Bronchial epithelial cell (primary cell): ENCODE measurements at regions not wholly inside any gene's neighbourhood (a gene's known extent, or its start where the extent isn't known, plus 50 kb on each side); places are given as distances from the start of the nearest gene placed in this dataset.
A peak's percentile ranks its signal among the peaks of the same experiment; 100 is the strongest.

ENCODE experiments used
- DNase-seq: peaks from one replicate; pipeline ENCODE4 v3.0.0-alpha.2; 2010; ENCODE audit warnings: low read depth
- FAIRE-seq: peaks from 2 replicates; lab custom pipeline; 2011; peaks lifted over from hg19 to GRCh38; lab: Jason Lieb, UNC
- H3K27me3 ChIP-seq: 2 replicates; pipeline ENCODE4 v1.5.1; 2011; ENCODE audit warnings: low read length; ENCODE audit not compliant: control insufficient read depth, insufficient read depth
- H3K36me3 ChIP-seq: 2 replicates; pipeline ENCODE4 v1.5.1; 2011; ENCODE audit warnings: low read length; ENCODE audit not compliant: control insufficient read depth, insufficient read depth
- H3K4me3 ChIP-seq: 2 replicates; pipeline ENCODE4 v1.5.1; 2011; ENCODE audit warnings: mild to moderate bottlenecking, low read depth, low read length, control low read depth
- TF ChIP-seq, protein P1 (sequence below): IDR thresholded peaks from 2 replicates; pipeline ENCODE4 v1.5.1; 2011; ENCODE audit warnings: mild to moderate bottlenecking, moderate library complexity, low read length, control low read depth, inconsistent platforms; ENCODE audit not compliant: insufficient read depth, severe bottlenecking

DNA sequence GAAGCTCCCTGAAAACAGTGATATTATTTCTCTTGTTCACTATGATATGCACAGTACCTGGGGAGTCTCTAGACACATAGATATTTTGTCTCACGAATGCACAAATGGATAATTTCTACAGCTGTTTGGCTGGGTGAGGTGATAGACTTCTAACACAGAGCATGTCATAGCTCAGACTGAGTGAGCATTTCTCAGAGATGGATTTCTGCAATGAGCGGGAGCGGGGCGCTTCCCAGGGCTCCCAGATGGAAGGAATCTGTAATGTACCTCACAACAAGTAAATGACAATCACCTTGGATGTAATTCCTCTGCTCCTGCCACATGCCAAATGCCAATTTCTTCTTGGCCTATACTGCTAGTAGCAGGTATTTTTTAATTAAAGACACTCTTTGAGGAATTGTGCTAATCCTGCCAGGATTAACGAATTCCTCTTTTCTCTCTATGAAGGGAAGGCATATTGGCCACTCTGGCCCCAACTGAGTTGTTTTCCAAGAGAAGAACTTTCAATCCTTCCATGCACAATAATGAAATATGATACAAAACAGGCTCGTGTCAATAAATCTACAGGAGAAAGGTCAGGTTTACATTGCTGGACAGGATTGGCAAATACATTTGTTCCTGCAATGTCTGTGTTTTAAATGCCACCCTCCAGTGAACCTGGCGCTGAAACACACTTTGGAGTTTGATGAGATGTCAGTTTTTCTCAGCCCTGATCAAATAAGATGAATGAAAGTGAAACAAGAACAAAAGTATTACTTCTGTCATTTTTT is 185.3 kb downstream of the CBLN1 start:
- TF ChIP-seq, protein P1, sequence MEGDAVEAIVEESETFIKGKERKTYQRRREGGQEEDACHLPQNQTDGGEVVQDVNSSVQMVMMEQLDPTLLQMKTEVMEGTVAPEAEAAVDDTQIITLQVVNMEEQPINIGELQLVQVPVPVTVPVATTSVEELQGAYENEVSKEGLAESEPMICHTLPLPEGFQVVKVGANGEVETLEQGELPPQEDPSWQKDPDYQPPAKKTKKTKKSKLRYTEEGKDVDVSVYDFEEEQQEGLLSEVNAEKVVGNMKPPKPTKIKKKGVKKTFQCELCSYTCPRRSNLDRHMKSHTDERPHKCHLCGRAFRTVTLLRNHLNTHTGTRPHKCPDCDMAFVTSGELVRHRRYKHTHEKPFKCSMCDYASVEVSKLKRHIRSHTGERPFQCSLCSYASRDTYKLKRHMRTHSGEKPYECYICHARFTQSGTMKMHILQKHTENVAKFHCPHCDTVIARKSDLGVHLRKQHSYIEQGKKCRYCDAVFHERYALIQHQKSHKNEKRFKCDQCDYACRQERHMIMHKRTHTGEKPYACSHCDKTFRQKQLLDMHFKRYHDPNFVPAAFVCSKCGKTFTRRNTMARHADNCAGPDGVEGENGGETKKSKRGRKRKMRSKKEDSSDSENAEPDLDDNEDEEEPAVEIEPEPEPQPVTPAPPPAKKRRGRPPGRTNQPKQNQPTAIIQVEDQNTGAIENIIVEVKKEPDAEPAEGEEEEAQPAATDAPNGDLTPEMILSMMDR, result no peak
- no peak overlapping the region for H3K4me3 ChIP-seq
- H3K27me3 ChIP-seq, result no peaks in the 10 kb centered on the region
- no peak for FAIRE-seq
- DNase-seq, result no peak
- no peaks in the 10 kb centered on the region for H3K36me3 ChIP-seq

GRCh38 chr16:49095539-49095938 is 186.1 kb downstream of the CBLN1 start:
- TF ChIP-seq, protein P1, result no peak
- Histone ChIP-seq H3K4me3 (no peak overlapping the region), H3K27me3 (no peaks in the 10 kb centered on the region), H3K36me3 (no peaks in the 10 kb centered on the region)
- DNase-seq (no peak), FAIRE-seq (no peak)

- FAIRE-seq (no peak), DNase-seq (no peak)
- H3K36me3 ChIP-seq, result no peaks in the 10 kb centered on the region
- H3K4me3 ChIP-seq, result no peak overlapping the region
- TF ChIP-seq, protein P1, result no peak
- H3K27me3 ChIP-seq, result no peaks in the 10 kb centered on the region
These were observed 187.2 kb downstream of the CBLN1 start for GRCh38 chr16:49094471-49094870.

GRCh38 chr16:49093939-49094338 is 187.7 kb downstream of the CBLN1 start:
- no peaks in the 10 kb centered on the region for H3K27me3 ChIP-seq
- H3K4me3 ChIP-seq, result no peak overlapping the region
- FAIRE-seq, result peak; percentile 73
- TF ChIP-seq, protein P1, result no peak
- H3K36me3 ChIP-seq, result no peaks in the 10 kb centered on the region
- no peak for DNase-seq

DNA sequence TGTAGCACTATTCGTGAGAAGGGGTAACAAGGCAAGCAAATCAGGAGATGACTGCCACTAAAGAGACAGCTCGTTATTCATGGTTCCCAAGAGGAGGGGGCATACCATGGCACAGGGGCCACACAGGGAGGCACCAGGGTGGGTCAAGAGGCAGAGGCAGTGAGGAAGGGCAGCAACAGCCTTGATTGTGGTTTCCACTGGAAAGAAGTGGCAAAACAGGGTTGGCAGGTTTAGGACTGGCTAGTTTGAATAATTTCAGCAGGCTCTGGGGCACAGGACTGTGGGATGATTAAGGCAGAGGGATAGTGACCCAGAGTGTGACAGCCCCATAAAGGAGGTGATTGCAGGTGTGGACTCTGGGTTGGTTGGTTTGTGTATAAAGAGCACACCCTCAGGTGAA is 188.9 kb downstream of the CBLN1 start:
- FAIRE-seq (no peak), DNase-seq (peak; percentile 18)
- TF ChIP-seq, protein P1, result no peak
- H3K36me3 ChIP-seq, result no peaks in the 10 kb centered on the region
- no peaks in the 10 kb centered on the region for H3K27me3 ChIP-seq
- no peak overlapping the region for H3K4me3 ChIP-seq

DNA sequence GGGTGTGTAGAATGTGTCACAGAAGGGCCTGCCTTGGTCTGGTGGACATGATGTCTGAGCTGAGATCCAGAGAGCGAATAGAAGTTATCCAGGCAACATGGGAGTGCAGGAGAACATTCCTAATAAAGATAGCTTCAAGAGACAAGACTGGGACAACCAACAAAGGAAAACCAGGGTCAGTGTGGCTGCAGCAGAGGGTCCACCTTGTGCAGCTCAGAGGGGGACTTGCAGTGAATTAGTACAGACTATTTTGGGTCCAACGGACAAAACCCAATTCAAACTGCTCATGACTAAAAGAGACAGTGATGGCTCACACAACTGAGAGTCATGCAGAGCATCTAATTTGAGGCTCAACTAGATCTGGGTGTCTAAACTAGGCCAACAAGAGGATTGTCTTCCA is 192.1 kb downstream of the CBLN1 start:
- no peak for FAIRE-seq
- Histone ChIP-seq H3K4me3 (no peak overlapping the region), H3K27me3 (no peaks in the 10 kb centered on the region), H3K36me3 (no peaks in the 10 kb centered on the region)
- DNase-seq, result no peak
- TF ChIP-seq, protein P1, result no peak
